SJCRH30 (cell line): ENCODE measurements at regions not wholly inside any gene's neighbourhood (a gene's known extent, or its start where the extent isn't known, plus 50 kb on each side); places are given as distances from the start of the nearest gene placed in this dataset.

ENCODE experiments used
- DNase-seq, 2 experiments: peaks; one replicate each; pipeline ENCODE4 v3.0.0-alpha.2; 2015 to 2020
- H3K27ac ChIP-seq: fragments of 250-450 bp; sonication (Bioruptor Pico); 2 replicates; pipeline ENCODE4 v1.5.1; 2020; ENCODE audit warnings: mild to moderate bottlenecking, moderate library complexity
- H3K27me3 ChIP-seq: fragments of 250-450 bp; sonication (Bioruptor Pico); 2 replicates; pipeline ENCODE4 v1.5.1; 2020; ENCODE audit warnings: mild to moderate bottlenecking, moderate library complexity
- H3K36me3 ChIP-seq: fragments of 250-450 bp; sonication (Bioruptor Pico); 2 replicates; pipeline ENCODE4 v1.5.1; 2020; ENCODE audit warnings: mild to moderate bottlenecking, moderate library complexity
- H3K4me1 ChIP-seq: fragments of 250-450 bp; sonication (Bioruptor Pico); 2 replicates; pipeline ENCODE4 v1.5.1; 2020; ENCODE audit warnings: mild to moderate bottlenecking, moderate library complexity
- H3K4me3 ChIP-seq: fragments of 250-450 bp; sonication (Bioruptor Pico); 2 replicates; pipeline ENCODE4 v1.5.1; 2020; ENCODE audit warnings: mild to moderate bottlenecking, moderate library complexity
- H3K9me3 ChIP-seq: fragments of 250-450 bp; sonication (Bioruptor Pico); replicated peaks from 2 replicates; pipeline ENCODE4 v1.5.1; 2020; ENCODE audit warnings: mild to moderate bottlenecking, moderate library complexity

GRCh38 chr3:66140106-66140505, 80.7 kb upstream of the SLC25A26 start:
- Histone ChIP-seq H3K27ac (no peak overlapping the region), H3K9me3 (no peaks in the 10 kb centered on the region), H3K27me3 (no peaks in the 10 kb centered on the region), H3K4me1 (peaks cover 18% of the 10 kb centered on the region), H3K36me3 (no peaks in the 10 kb centered on the region), H3K4me3 (no peak overlapping the region)
- DNase-seq, result no peak

GRCh38 chr3:66139415-66139814, 81.4 kb upstream of the SLC25A26 start:
- DNase-seq, result no peak
- H3K36me3 ChIP-seq, result no peaks in the 10 kb centered on the region

GRCh38 chr3:66138336-66139313, 82.2 kb upstream of the SLC25A26 start:
- H3K27ac ChIP-seq, result no peak overlapping the region
- peak; percentile 50 to 79 for DNase-seq
- H3K36me3 ChIP-seq, result no peaks in the 10 kb centered on the region
- H3K27me3 ChIP-seq, result no peaks in the 10 kb centered on the region
- H3K4me1 ChIP-seq, result peaks cover 18% of the 10 kb centered on the region
- no peak overlapping the region for H3K4me3 ChIP-seq
- H3K9me3 ChIP-seq, result no peaks in the 10 kb centered on the region

More at GRCh38 chr3:66139415-66139814, 81.4 kb upstream of the SLC25A26 start:
- peaks cover 18% of the 10 kb centered on the region for H3K4me1 ChIP-seq
- H3K9me3 ChIP-seq, result no peaks in the 10 kb centered on the region
- H3K27ac ChIP-seq, result no peak overlapping the region
- no peaks in the 10 kb centered on the region for H3K27me3 ChIP-seq
- no peak overlapping the region for H3K4me3 ChIP-seq

- peaks cover 18% of the 10 kb centered on the region for H3K4me1 ChIP-seq
- H3K27me3 ChIP-seq, result no peaks in the 10 kb centered on the region
- H3K9me3 ChIP-seq, result no peaks in the 10 kb centered on the region
- no peak for DNase-seq
- H3K36me3 ChIP-seq, result no peaks in the 10 kb centered on the region
- no peak overlapping the region for H3K27ac ChIP-seq
- H3K4me3 ChIP-seq, result no peak overlapping the region
These were observed 84.2 kb upstream of the SLC25A26 start for GRCh38 chr3:66136597-66136996.

GRCh38 chr3:66133853-66134445, 86.9 kb upstream of the SLC25A26 start:
- Histone ChIP-seq H3K27me3 (no peaks in the 10 kb centered on the region), H3K4me3 (no peak overlapping the region), H3K36me3 (no peaks in the 10 kb centered on the region), H3K9me3 (no peaks in the 10 kb centered on the region), H3K27ac (no peak overlapping the region), H3K4me1 (no peaks in the 10 kb centered on the region)
- no peak for DNase-seq

GRCh38 chr3:66133050-66133757, 87.6 kb upstream of the SLC25A26 start:
- H3K9me3 ChIP-seq, result no peaks in the 10 kb centered on the region
- H3K27ac ChIP-seq, result no peak overlapping the region
- no peak for DNase-seq
- no peaks in the 10 kb centered on the region for H3K27me3 ChIP-seq
- H3K36me3 ChIP-seq, result no peaks in the 10 kb centered on the region
- H3K4me1 ChIP-seq, result no peaks in the 10 kb centered on the region
- no peak overlapping the region for H3K4me3 ChIP-seq

GRCh38 chr3:66128623-66129022, 89.9 kb upstream of the MAGI1 start:
- H3K4me3 ChIP-seq, result no peak overlapping the region

GRCh38 chr3:66121318-66121717, 82.6 kb upstream of the MAGI1 start:
- Histone ChIP-seq H3K36me3 (no peaks in the 10 kb centered on the region), H3K4me1 (peaks cover 5% of the 10 kb centered on the region), H3K27me3 (no peaks in the 10 kb centered on the region), H3K4me3 (no peak overlapping the region), H3K9me3 (no peaks in the 10 kb centered on the region), H3K27ac (no peak overlapping the region)
- no peak for DNase-seq

More at GRCh38 chr3:66128623-66129022, 89.9 kb upstream of the MAGI1 start:
- no peak for DNase-seq
- Histone ChIP-seq H3K36me3 (no peaks in the 10 kb centered on the region), H3K27ac (no peak overlapping the region), H3K4me1 (no peaks in the 10 kb centered on the region), H3K9me3 (no peaks in the 10 kb centered on the region), H3K27me3 (no peaks in the 10 kb centered on the region)

GRCh38 chr3:66115858-66116654, 77.3 kb upstream of the MAGI1 start:
- no peaks in the 10 kb centered on the region for H3K9me3 ChIP-seq
- H3K27me3 ChIP-seq, result no peaks in the 10 kb centered on the region
- H3K4me1 ChIP-seq, result peaks cover 18% of the 10 kb centered on the region
- H3K4me3 ChIP-seq, result no peak overlapping the region
- DNase-seq, result peak; percentile 78 to 83
- H3K36me3 ChIP-seq, result no peaks in the 10 kb centered on the region
- H3K27ac ChIP-seq, result peak overlapping the region; percentile 83

GRCh38 chr3:66113542-66113941, 74.8 kb upstream of the MAGI1 start:
- no peaks in the 10 kb centered on the region for H3K36me3 ChIP-seq
- no peak for DNase-seq
- H3K27ac ChIP-seq, result no peak overlapping the region

GRCh38 chr3:66110840-66111239, 72.1 kb upstream of the MAGI1 start:
- Histone ChIP-seq H3K27me3 (no peaks in the 10 kb centered on the region), H3K4me1 (peaks cover 8% of the 10 kb centered on the region), H3K4me3 (no peak overlapping the region), H3K27ac (no peak overlapping the region), H3K9me3 (no peaks in the 10 kb centered on the region), H3K36me3 (no peaks in the 10 kb centered on the region)
- peak; percentile 4 to 16 for DNase-seq

More at GRCh38 chr3:66113542-66113941, 74.8 kb upstream of the MAGI1 start:
- Histone ChIP-seq H3K4me1 (peaks cover 18% of the 10 kb centered on the region), H3K9me3 (no peaks in the 10 kb centered on the region), H3K27me3 (no peaks in the 10 kb centered on the region), H3K4me3 (no peak overlapping the region)

- peak; percentile 13 to 37 for DNase-seq
- H3K4me1 ChIP-seq, result no peaks in the 10 kb centered on the region
- H3K36me3 ChIP-seq, result no peaks in the 10 kb centered on the region
- no peaks in the 10 kb centered on the region for H3K27me3 ChIP-seq
- H3K9me3 ChIP-seq, result no peaks in the 10 kb centered on the region
- no peak overlapping the region for H3K4me3 ChIP-seq
- no peak overlapping the region for H3K27ac ChIP-seq
These were observed 69.1 kb upstream of the MAGI1 start for GRCh38 chr3:66107855-66108254.

- Histone ChIP-seq H3K9me3 (no peaks in the 10 kb centered on the region), H3K36me3 (no peaks in the 10 kb centered on the region), H3K27ac (no peak overlapping the region), H3K4me1 (no peaks in the 10 kb centered on the region), H3K4me3 (no peak overlapping the region), H3K27me3 (no peaks in the 10 kb centered on the region)
- no peak for DNase-seq
These were observed 68.1 kb upstream of the MAGI1 start for GRCh38 chr3:66106788-66107187.

- Histone ChIP-seq H3K4me3 (no peak overlapping the region), H3K4me1 (no peaks in the 10 kb centered on the region), H3K27ac (no peak overlapping the region), H3K36me3 (no peaks in the 10 kb centered on the region), H3K27me3 (no peaks in the 10 kb centered on the region), H3K9me3 (no peaks in the 10 kb centered on the region)
- DNase-seq, result no peak
These were observed 65.8 kb upstream of the MAGI1 start for GRCh38 chr3:66104535-66104934.
